HEK293T (cell line): ENCODE measurements at regions not wholly inside any gene's neighbourhood (a gene's known extent, or its start where the extent isn't known, plus 50 kb on each side); places are given as distances from the start of the nearest gene placed in this dataset.

ENCODE experiments used
- BHLHE40 ChIP-seq: fragments of 450-650 bp; IDR thresholded peaks from 2 replicates; pipeline ENCODE4 v1.6.1; 2016; ENCODE audit warnings: mild to moderate bottlenecking, moderate library complexity, borderline replicate concordance
- CTBP1 ChIP-seq: fragments of 450-650 bp; IDR thresholded peaks from 2 replicates; pipeline ENCODE4 v1.6.1; 2016; ENCODE audit warnings: borderline replicate concordance
- ELF4 ChIP-seq: fragments of 450-650 bp; IDR thresholded peaks from 2 replicates; pipeline ENCODE4 v1.6.1; 2017; ENCODE audit warnings: antibody characterized with exemption
- FOXA1 ChIP-seq: fragments of 450-650 bp; IDR thresholded peaks from 2 replicates; pipeline ENCODE4 v1.6.1; 2016; ENCODE audit warnings: mild to moderate bottlenecking
- FOXK2 ChIP-seq: fragments of 450-650 bp; IDR thresholded peaks from 2 replicates; pipeline ENCODE4 v1.6.1; 2016; ENCODE audit warnings: mild to moderate bottlenecking
- FOXM1 ChIP-seq: fragments of 450-650 bp; IDR thresholded peaks from 2 replicates; pipeline ENCODE4 v1.6.1; 2017; ENCODE audit warnings: mild to moderate bottlenecking, borderline replicate concordance
- L3MBTL2 ChIP-seq: fragments of 450-650 bp; conservative IDR thresholded peaks from 2 replicates; pipeline ENCODE4 v1.6.1; 2016; ENCODE audit warnings: mild to moderate bottlenecking
- SP1 ChIP-seq: fragments of 450-650 bp; IDR thresholded peaks from 2 replicates; pipeline ENCODE4 v1.6.1; 2017
- SUZ12 ChIP-seq: fragments of 450-650 bp; IDR thresholded peaks from 2 replicates; pipeline ENCODE4 v1.6.1; 2016; ENCODE audit warnings: mild to moderate bottlenecking
- TARDBP ChIP-seq: fragments of 450-650 bp; IDR thresholded peaks from 2 replicates; pipeline ENCODE4 v1.6.1; 2016
- TF ChIP-seq, protein P1 (sequence below): fragments of 450-650 bp; IDR thresholded peaks from 2 replicates; pipeline ENCODE4 v1.6.1; 2016

- TF ChIP-seq FOXK2 (no peak), L3MBTL2 (no peak), SUZ12 (no peak), SP1 (no peak), BHLHE40 (no peak), FOXA1 (no peak), CTBP1 (no peak), FOXM1 (no peak), ELF4 (no peak), TARDBP (no peak)
- TF ChIP-seq, protein P1, sequence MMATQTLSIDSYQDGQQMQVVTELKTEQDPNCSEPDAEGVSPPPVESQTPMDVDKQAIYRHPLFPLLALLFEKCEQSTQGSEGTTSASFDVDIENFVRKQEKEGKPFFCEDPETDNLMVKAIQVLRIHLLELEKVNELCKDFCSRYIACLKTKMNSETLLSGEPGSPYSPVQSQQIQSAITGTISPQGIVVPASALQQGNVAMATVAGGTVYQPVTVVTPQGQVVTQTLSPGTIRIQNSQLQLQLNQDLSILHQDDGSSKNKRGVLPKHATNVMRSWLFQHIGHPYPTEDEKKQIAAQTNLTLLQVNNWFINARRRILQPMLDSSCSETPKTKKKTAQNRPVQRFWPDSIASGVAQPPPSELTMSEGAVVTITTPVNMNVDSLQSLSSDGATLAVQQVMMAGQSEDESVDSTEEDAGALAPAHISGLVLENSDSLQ, result no peak
Observed at GRCh38 chr14:101503431-101504095, 57.7 kb upstream of the DIO3 start.
